Renal cortical epithelial cell (primary cell): ENCODE measurements at regions not wholly inside any gene's neighbourhood (a gene's known extent, or its start where the extent isn't known, plus 50 kb on each side); places are given as distances from the start of the nearest gene placed in this dataset.
"Not testable (repeated sequence)": the region's sequence is repeated elsewhere in the genome, so short reads cannot be mapped to it uniquely, and the experiment has no call there.

ENCODE experiments used
- DNase-seq: peaks from one replicate; pipeline ENCODE4 v3.0.0-alpha.2; 2011; ENCODE audit warnings: low read depth

GRCh38 chr3:159866201-159866746, 122.4 kb upstream of the IL12A start:
- no peak for DNase-seq

DNA sequence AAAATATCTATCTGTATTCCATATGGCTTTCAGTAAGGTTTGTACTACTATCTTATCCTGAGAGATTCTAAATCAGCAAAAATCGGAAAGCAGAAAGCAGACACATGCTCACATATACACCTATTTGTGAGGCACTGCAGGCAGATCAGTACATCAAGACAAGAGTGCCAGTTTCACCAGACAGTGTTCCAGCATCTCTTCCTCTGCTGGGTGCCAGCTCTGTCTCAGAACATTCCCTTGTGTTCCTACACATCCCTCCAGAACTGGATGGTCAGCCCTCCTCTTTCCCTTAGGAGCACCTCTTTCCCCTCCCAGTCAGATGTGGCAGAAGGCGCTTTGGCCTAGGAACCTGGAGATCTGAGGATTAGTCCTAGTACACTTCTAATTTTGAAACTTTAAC, 121.3 kb upstream of the IL12A start:
- DNase-seq: no peak

GRCh38 chr3:159870723-159871122, 117.9 kb upstream of the IL12A start:
- DNase-seq: no peak

DNA sequence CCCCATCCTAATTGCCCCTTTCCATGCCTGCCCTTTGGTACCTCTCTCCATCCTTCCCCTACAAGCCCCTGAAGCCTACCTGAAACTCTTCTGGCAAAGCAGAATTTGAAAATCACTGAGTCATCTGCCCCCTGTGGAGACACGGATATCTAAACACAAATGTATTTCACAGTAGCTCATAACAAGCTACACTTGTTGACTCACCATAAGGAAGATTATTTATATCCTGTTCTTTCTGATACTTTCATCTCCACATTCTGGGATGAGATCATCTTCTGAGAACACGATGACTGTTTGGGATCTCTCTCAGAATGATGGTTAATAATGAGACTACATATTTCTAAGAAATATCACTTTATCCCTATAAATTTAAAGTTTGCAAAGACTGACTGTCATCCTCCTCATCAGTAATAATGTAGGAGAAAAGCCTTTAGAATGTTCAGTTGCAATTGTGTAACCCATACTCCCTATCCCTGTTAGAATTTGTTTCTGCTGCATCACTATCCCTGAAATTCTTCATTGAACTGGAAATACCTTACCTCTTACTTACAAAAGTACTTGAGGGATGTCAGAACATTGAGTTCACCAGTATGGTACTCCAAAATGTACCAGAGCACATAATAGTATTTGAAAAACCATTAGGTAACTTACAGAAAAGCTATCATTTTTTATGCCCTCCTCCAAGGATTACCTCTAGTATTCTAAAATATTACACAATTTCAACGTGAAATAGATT, 116.1 kb upstream of the IL12A start:
- DNase-seq: peak; percentile 80

DNA sequence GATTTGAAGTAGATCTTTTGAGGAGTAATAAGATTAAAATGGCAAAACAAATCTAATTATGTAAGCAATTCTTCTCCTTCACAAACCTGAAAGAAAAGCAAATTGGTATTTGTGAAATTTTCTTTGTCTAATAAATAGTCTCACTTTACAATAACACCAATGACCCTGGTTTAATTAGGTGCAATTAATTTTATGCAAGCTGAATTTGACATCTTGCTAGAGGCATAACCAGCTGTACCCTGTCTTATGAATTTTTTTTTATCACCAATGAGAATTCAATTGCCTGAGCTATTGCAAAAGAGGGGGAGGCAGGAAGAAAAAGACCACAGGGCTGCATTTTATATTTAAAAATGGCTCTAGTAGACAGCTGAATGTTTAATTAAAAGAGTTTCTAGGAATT, 113.5 kb upstream of the IL12A start:
- no peak for DNase-seq

- DNase-seq: peak; percentile 93
Observed at GRCh38 chr3:159877924-159878323, 110.7 kb upstream of the IL12A start.

DNA sequence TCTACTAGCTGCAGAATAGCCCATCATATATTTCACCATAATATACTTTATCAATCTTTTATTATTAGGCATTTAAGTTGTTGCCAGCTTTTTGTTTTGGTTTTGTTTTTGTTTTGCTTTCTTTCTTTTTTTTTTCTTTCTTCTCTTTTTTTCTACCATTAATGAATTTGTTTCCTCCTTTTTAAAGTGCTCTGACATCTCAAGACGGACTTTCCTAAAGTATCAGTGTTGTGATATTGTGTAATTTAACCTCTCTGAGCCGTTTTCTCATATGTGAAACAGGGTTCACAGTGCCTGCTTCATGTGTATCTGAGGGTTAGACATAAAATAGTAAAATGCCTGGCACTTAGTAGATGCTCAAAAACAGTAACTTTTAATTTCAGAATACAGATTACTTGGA, 109.5 kb upstream of the IL12A start:
- no peak for DNase-seq

- no peak for DNase-seq
Observed at GRCh38 chr3:159879598-159879997, 109.0 kb upstream of the IL12A start.

GRCh38 chr3:159881208-159881607, 107.4 kb upstream of the IL12A start:
- DNase-seq: no peak

DNA sequence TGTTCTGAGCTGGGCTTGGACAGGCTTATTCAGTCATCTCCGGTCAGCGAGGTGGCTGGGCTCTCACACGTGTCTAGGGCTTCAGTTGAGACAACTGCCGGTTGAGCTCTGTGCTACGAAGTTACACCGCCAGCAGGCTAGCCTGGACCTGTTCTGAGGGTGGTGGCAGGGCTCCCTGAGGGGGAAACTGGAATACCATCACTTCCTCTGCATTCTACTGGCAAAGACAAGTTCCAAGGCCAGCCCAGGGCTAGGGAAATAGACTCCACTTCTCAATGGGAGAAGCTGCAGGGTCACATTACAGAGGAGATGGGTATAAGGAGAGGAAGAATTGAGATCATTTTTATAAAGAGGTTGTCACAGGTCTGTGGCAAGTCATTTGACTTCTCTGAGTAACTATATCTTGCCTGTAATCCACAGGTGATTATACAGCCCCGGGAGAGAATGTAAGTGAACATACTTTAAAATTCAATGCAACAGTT, 106.8 kb upstream of the IL12A start:
- DNase-seq: peak; percentile 33

DNA sequence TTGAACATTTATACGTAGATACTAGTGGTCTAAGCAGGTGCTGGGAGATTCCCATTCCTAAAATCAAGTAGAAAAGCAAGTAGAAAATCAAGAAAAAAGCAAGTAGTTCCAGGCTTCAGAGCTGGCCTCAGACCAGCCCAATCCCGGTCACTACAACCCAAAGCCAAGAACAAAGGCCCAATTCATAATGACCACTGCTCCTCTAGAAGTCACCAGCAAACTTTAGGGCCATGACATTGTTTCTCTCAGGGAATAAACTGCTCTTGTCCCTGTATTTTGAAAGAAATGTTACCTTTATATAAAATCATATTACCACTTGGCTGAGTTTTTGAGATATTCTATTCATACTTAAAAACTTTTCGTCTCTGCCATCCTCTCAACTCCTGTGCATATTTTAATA, 106.3 kb upstream of the IL12A start:
- no peak for DNase-seq

- DNase-seq: no peak
Observed at GRCh38 chr3:159882790-159883779, 105.5 kb upstream of the IL12A start.

DNA sequence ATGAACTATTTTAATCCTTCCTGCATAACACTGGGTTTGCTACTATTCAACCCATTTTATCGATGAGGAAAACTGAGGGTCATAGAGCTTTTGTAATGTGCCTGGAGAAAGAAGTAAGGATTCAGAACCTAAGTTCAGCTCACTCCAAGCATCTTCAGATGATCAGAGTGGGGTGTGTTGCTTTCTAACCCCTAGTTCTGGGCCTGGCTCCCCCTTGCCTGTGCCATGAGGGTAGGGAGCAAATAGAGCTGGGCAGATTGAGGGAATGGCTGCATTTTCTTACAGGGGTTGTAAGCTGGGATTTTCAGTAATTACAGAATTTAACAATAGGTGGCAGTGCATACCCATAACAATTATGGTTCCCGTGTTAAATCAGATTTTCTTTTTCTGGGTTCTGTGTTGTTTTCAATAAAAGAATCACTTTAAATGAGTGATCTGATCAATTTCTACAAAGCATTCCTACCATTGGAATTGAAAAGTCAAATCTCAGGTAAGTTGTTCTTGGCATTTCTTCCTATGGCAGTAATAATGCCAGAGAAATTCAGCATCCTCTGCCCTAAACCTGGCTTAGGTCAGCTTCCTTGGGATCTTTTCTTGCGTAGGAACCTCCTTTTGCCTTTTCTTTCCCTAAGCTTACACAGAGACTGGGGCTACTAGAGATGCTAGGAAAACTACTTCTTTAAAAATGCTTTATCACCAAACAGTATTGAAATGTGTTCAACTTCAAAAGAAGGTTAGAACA, 103.8 kb upstream of the IL12A start:
- DNase-seq: peak; percentile 58

DNA sequence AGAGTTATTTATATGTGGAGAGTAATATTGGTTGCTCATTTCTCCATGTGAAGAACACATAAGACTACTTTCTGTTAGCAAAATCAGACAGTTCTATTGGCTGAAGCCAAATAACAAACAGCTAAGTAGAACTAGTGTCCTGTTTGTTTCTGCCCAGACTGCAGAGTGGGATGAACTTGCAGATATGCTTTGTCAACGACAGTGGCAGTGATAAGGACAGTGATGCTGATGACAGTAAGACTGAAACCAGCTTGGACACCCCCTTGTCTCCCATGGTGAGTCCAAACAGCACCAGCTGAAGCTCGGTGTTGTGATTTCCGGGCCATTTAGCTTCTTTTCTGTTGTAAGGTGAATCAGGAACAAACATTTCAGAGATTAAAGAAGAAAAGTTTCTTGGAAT, 102.6 kb upstream of the IL12A start:
- DNase-seq: no peak

DNA sequence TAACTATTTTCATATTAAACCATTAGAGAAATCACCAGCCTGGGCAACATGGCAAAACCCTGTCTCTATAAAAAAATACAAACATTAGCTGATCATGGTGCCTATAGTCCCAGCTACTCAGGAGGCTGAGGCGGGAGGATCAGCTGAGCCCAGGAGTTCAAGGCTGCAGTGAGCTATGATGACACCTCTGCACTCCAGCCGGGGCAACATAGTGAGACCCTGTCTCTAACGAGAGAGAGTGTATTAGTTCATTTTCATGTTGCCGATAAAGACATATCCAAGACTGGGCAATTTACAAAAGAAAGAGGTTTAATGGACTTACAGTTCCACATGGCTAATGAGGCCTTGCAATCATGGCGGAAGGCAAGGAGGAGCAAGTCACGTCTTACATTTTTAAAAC, 102.1 kb upstream of the IL12A start:
- DNase-seq: not testable (repeated sequence)

DNA sequence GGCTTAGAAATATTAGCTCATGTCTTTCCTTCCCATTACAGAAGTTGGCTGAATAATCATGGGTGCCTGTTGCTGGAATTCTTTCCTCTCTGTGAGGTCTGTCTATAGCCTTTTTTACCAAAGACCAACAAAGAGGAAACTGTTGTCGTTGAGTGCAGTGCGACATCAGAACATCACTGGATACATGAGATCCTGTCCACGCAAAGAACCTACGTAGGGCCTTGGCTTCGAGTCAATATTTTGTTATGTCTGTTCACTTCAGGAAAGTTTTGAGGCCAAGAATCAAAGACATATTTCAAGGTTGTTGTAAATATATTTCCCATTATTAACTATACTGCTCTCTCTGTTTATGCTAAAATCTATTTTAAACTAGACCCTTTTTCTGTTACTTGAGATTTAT, 101.5 kb upstream of the IL12A start:
- no peak for DNase-seq

- no peak for DNase-seq
Observed at GRCh38 chr3:159887911-159888310, 100.7 kb upstream of the IL12A start.

GRCh38 chr3:159892171-159892795, 96.4 kb upstream of the IL12A start:
- no peak for DNase-seq

DNA sequence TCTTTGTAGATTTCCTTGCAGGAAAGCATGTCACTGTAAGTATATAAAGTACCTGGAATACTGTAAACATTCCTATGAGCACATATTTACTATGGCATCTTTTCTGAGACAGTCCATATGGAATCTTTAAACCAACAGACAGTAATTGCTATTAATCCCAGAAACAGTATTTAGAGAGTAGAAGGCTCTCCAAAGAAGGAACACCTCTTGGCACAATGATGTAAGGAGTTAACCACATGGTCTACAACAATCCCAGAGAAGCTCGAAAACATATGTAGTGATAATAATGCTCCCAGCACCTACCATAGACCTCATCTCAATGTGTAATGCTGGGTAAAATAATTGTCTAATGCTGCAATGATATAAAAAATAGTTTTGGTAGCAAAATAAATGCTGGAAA, 95.8 kb upstream of the IL12A start:
- DNase-seq: no peak

DNA sequence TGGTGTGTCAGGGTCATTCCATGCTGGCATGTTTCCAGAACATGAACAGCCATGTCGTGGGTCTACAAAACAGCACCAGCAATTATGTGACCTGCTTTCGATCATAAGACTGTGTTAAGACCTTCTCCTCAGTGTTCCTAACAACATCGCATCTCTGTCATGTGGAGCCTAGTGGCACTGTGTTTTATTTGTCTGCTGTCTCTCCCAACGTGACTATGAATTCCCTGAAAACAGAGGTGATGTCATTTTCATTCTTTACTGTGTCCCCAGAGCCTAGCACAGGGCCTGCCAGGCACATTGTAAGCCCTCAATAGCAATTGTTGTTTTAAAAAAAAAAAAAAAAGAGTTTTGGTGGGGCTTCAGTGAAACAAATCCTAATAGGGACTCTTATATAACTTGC, 94.2 kb upstream of the IL12A start:
- no peak for DNase-seq

GRCh38 chr3:159895430-159895829, 93.2 kb upstream of the IL12A start:
- DNase-seq: no peak
